K562 (cell line): ENCODE measurements at regions not wholly inside any gene's neighbourhood (a gene's known extent, or its start where the extent isn't known, plus 50 kb on each side); places are given as distances from the start of the nearest gene placed in this dataset.

ENCODE experiments used
- ATAC-seq: fragments of 200-7000 bp; cut with Tn5 transposase; 3 replicates; pipeline ENCODE4 v1.9.1; 2020; ENCODE audit warnings: moderate library complexity
- BruUV-seq: library from RNA; stranded (reverse); fragments of 400-500 nt; replicated peaks from 2 replicates; lab custom pipeline; 2021; lab: Mats Ljungman, UMichigan
- CTCF ChIA-PET: fragments of 300-600 bp; formaldehyde crosslinking; extraction: SDS; loops from one replicate; lab custom pipeline; 2021; ENCODE audit warnings: low intra/inter-chr PET ratio; lab: Yijun Ruan, JAX
- POLR2A ChIA-PET: fragments of 300-600, 350-650 bp; sonication (Branson Sonifier 250); formaldehyde crosslinking; extraction: SDS; loops from one replicate; lab custom pipeline; 2021; ENCODE audit warnings: antibody characterized with exemption, inconsistent platforms; lab: Yijun Ruan, JAX
- DNase-seq, 4 experiments: peaks; one replicate each; pipeline versions ENCODE4 v3.0.0 to v3.0.0-alpha.2; 2011 to 2018; ENCODE audit warnings: low spot score in 3 of 4, mixed read lengths in 3 of 4; ENCODE audit errors: extremely low read depth in 1 of 4
- FAIRE-seq: peaks from 2 replicates; lab custom pipeline; 2011; peaks lifted over from hg19 to GRCh38; lab: Jason Lieb, UNC
- H2AFZ ChIP-seq: 2 replicates; pipeline ENCODE4 v1.6.0; 2011; ENCODE audit warnings: low read depth, low read length, control low read depth, inconsistent platforms
- H3K27ac ChIP-seq: fragments of 200-600 bp; 3 replicates; pipeline ENCODE4 v1.8.0; 2011; ENCODE audit warnings: low read depth, mild to moderate bottlenecking, control low read depth, inconsistent platforms, low read length, moderate library complexity, mixed read lengths; ENCODE audit errors: extremely low read depth
- H3K27me3 ChIP-seq, 2 experiments: fragments of 300-600 bp in 1 of 2; 2 replicates in 1 of 2; 3 replicates in 1 of 2; pipeline versions ENCODE4 v1.6.0 to v1.8.0; 2011; ENCODE audit warnings: inconsistent platforms in 2 of 2, low read length in 2 of 2, mild to moderate bottlenecking in 1 of 2, mixed read lengths in 1 of 2, moderate library complexity in 1 of 2; ENCODE audit not compliant: control insufficient read depth in 2 of 2, insufficient read depth in 2 of 2
- H3K36me3 ChIP-seq: fragments of 300-600 bp; 3 replicates; pipeline ENCODE4 v1.8.0; 2011; ENCODE audit warnings: mild to moderate bottlenecking, low read length, inconsistent platforms; ENCODE audit not compliant: control insufficient read depth, insufficient read depth
- H3K4me1 ChIP-seq, 2 experiments: fragments of 200-600 bp in 1 of 2; replicated peaks in 1 of 2; 2 replicates in 1 of 2; 3 replicates in 1 of 2; pipeline versions ENCODE4 v1.5.1 to v1.8.0; 2011; ENCODE audit warnings: inconsistent platforms in 2 of 2, low read length in 2 of 2, mild to moderate bottlenecking in 1 of 2, mixed read lengths in 1 of 2, moderate library complexity in 1 of 2; ENCODE audit not compliant: control insufficient read depth in 2 of 2, insufficient read depth in 2 of 2
- H3K4me2 ChIP-seq: 2 replicates; pipeline ENCODE4 v1.6.1; 2011; ENCODE audit warnings: low read length, control low read depth, inconsistent platforms, mixed read lengths; ENCODE audit not compliant: insufficient read depth
- H3K4me3 ChIP-seq: fragments of 200-600 bp; sonication (generic), shearing (Covaris generic); 2 replicates; pipeline ENCODE4 v1.5.1; 2016; ENCODE audit warnings: control low read depth, inconsistent platforms
- H3K79me2 ChIP-seq: fragments of 200-600 bp; 3 replicates; pipeline ENCODE4 v1.8.0; 2011; ENCODE audit warnings: low read length, inconsistent platforms; ENCODE audit not compliant: control insufficient read depth, insufficient read depth
- H3K9ac ChIP-seq, 2 experiments: 2 replicates each; pipeline versions ENCODE4 v1.6.0 to v1.6.1; 2011; ENCODE audit warnings: low read depth in 2 of 2, low read length in 2 of 2, control low read depth in 1 of 2, inconsistent platforms in 1 of 2, mild to moderate bottlenecking in 1 of 2, mixed read lengths in 1 of 2; ENCODE audit not compliant: insufficient read depth in 1 of 2
- H3K9me1 ChIP-seq: one replicate; pipeline ENCODE4 v1.6.0; 2011; ENCODE audit warnings: inconsistent platforms, mild to moderate bottlenecking, low read length, moderate library complexity; ENCODE audit not compliant: control insufficient read depth, insufficient read depth
- H3K9me3 ChIP-seq: replicated peaks from 2 replicates; pipeline ENCODE4 v1.5.1; 2011; ENCODE audit warnings: low read depth, low read length, inconsistent platforms; ENCODE audit not compliant: control insufficient read depth, insufficient read depth
- H4K20me1 ChIP-seq: replicated peaks from 2 replicates; pipeline ENCODE4 v1.6.1; 2011; ENCODE audit warnings: low read length, inconsistent platforms, mixed read lengths; ENCODE audit not compliant: control insufficient read depth, insufficient read depth
- CCAR2 ChIP-seq: fragments of 200-400 bp; formaldehyde crosslinking; IDR thresholded peaks from 2 replicates; pipeline ENCODE4 v1.6.1; 2017; ENCODE audit warnings: mild to moderate bottlenecking, low read depth, low read length
- CREM ChIP-seq: IDR thresholded peaks from 2 replicates; pipeline ENCODE4 v1.6.1; 2014; ENCODE audit warnings: antibody characterized with exemption, low read depth
- HOXB6 ChIP-seq: fragments of 250-450 bp; sonication (Bioruptor Pico); IDR thresholded peaks from 2 replicates; pipeline ENCODE4 v1.5.1; 2022; ENCODE audit warnings: mild to moderate bottlenecking, borderline replicate concordance
- SMAD1 ChIP-seq: fragments of 150-350 bp; IDR thresholded peaks from 2 replicates; pipeline ENCODE4 v1.6.1; 2014; ENCODE audit warnings: low read length, low read depth; ENCODE audit not compliant: partially characterized antibody
- ZNF253 ChIP-seq: fragments of 250-450 bp; sonication (Bioruptor Pico); conservative IDR thresholded peaks from 2 replicates; pipeline ENCODE4 v1.6.1; 2021; ENCODE audit warnings: mild to moderate bottlenecking
- WGBS: fragments of 100-300 bp; shearing (Covaris generic); methylation state at CpG from one replicate; pipeline ENCODE4 v1.1.6; 2016; ENCODE audit warnings: low coverage, mixed read lengths; ENCODE audit not compliant: insufficient coverage; ENCODE audit errors: missing lambda C conversion rate; 5-methylcytosine and 5-hydroxymethylcytosine counted together
- in situ Hi-C: fragments of 300-500 bp; cut with MboI; formaldehyde crosslinking; loops from 4 replicates; pipeline ENCODE4 v1.15.0; 2018; ENCODE audit warnings: inconsistent platforms, mixed read lengths
- intact Hi-C: fragments of 100-400 bp; cut with micrococcal nuclease; formaldehyde crosslinking; loops from 2 replicates; pipeline ENCODE4 v1.14.2; 2022
- TF ChIP-seq, protein P1 (sequence below): sonication (generic); formaldehyde crosslinking; IDR thresholded peaks from 2 replicates; pipeline ENCODE4 v1.8.1; 2023; ENCODE audit warnings: missing genetic modification reagents, mild to moderate bottlenecking, borderline replicate concordance
- TF ChIP-seq, protein P2 (sequence below): fragments of 250-450 bp; sonication (Bioruptor Pico); IDR thresholded peaks from 2 replicates; pipeline ENCODE4 v1.4.0; 2020

DNA sequence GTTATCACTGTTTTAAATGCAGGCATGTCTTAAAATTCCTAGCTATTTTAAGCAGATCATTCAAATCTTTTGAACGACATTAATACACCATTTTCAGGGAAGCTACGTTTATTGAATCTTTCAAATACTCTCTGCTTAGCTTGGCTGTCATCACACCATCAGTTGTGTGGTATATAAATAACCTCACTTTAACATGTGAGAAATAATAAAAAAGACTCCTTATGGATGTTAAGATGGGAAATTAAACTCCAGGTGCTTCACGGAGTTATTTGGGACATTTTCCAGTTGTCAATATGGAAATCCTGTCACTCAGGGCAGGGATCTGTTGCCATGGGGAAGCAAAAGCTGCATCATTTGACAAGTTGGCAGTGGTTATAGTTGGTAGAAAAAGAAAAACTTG lies 649.2 kb upstream of the CDH2 start (continued):
- TF ChIP-seq, protein P1, sequence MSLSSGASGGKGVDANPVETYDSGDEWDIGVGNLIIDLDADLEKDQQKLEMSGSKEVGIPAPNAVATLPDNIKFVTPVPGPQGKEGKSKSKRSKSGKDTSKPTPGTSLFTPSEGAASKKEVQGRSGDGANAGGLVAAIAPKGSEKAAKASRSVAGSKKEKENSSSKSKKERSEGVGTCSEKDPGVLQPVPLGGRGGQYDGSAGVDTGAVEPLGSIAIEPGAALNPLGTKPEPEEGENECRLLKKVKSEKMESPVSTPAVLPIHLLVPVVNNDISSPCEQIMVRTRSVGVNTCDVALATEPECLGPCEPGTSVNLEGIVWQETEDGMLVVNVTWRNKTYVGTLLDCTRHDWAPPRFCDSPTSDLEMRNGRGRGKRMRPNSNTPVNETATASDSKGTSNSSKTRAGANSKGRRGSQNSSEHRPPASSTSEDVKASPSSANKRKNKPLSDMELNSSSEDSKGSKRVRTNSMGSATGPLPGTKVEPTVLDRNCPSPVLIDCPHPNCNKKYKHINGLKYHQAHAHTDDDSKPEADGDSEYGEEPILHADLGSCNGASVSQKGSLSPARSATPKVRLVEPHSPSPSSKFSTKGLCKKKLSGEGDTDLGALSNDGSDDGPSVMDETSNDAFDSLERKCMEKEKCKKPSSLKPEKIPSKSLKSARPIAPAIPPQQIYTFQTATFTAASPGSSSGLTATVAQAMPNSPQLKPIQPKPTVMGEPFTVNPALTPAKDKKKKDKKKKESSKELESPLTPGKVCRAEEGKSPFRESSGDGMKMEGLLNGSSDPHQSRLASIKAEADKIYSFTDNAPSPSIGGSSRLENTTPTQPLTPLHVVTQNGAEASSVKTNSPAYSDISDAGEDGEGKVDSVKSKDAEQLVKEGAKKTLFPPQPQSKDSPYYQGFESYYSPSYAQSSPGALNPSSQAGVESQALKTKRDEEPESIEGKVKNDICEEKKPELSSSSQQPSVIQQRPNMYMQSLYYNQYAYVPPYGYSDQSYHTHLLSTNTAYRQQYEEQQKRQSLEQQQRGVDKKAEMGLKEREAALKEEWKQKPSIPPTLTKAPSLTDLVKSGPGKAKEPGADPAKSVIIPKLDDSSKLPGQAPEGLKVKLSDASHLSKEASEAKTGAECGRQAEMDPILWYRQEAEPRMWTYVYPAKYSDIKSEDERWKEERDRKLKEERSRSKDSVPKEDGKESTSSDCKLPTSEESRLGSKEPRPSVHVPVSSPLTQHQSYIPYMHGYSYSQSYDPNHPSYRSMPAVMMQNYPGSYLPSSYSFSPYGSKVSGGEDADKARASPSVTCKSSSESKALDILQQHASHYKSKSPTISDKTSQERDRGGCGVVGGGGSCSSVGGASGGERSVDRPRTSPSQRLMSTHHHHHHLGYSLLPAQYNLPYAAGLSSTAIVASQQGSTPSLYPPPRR (CRISPR knock-in tag) = no peak

DNA sequence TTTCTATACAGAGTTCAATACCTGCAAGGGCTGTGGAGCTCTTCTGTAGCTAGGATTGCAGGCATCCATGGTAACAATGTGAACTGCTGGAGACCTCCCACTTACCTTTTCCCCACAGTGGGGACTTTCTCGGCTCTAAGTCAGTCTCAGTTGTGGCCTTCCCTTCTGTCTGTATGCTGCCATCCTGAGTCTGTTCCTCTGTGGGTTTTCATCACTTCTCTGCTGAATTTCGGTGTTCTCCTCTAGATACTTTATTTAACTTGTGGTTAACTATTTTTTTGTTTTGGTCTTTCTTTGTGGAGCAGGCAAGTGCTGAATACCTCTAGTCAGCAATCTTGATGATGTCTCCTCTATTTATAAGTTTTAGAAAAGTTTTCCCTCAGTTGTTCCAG lies 647.2 kb upstream of the CDH2 start:
- H3K27me3 ChIP-seq = no peaks in the 10 kb centered on the region
- ATAC-seq = no peak
- no peak overlapping the region for H3K9ac ChIP-seq
- no peak overlapping the region for H3K4me2 ChIP-seq
- POLR2A ChIA-PET = no interaction called here
- H3K79me2 ChIP-seq = no peaks in the 10 kb centered on the region
- no peak for FAIRE-seq
- no peaks in the 10 kb centered on the region for H3K36me3 ChIP-seq
- in situ Hi-C loops (no loop called here), intact Hi-C loops (no loop called here)
- H3K9me1 ChIP-seq = no peaks in the 10 kb centered on the region
- CTCF ChIA-PET = no interaction called here
- H3K4me1 ChIP-seq = no peaks in the 10 kb centered on the region
- H4K20me1 ChIP-seq = no peaks in the 10 kb centered on the region
- H3K9me3 ChIP-seq = no peaks in the 10 kb centered on the region; the same call in 1 of the 2 replicates
- TF ChIP-seq, protein P2, sequence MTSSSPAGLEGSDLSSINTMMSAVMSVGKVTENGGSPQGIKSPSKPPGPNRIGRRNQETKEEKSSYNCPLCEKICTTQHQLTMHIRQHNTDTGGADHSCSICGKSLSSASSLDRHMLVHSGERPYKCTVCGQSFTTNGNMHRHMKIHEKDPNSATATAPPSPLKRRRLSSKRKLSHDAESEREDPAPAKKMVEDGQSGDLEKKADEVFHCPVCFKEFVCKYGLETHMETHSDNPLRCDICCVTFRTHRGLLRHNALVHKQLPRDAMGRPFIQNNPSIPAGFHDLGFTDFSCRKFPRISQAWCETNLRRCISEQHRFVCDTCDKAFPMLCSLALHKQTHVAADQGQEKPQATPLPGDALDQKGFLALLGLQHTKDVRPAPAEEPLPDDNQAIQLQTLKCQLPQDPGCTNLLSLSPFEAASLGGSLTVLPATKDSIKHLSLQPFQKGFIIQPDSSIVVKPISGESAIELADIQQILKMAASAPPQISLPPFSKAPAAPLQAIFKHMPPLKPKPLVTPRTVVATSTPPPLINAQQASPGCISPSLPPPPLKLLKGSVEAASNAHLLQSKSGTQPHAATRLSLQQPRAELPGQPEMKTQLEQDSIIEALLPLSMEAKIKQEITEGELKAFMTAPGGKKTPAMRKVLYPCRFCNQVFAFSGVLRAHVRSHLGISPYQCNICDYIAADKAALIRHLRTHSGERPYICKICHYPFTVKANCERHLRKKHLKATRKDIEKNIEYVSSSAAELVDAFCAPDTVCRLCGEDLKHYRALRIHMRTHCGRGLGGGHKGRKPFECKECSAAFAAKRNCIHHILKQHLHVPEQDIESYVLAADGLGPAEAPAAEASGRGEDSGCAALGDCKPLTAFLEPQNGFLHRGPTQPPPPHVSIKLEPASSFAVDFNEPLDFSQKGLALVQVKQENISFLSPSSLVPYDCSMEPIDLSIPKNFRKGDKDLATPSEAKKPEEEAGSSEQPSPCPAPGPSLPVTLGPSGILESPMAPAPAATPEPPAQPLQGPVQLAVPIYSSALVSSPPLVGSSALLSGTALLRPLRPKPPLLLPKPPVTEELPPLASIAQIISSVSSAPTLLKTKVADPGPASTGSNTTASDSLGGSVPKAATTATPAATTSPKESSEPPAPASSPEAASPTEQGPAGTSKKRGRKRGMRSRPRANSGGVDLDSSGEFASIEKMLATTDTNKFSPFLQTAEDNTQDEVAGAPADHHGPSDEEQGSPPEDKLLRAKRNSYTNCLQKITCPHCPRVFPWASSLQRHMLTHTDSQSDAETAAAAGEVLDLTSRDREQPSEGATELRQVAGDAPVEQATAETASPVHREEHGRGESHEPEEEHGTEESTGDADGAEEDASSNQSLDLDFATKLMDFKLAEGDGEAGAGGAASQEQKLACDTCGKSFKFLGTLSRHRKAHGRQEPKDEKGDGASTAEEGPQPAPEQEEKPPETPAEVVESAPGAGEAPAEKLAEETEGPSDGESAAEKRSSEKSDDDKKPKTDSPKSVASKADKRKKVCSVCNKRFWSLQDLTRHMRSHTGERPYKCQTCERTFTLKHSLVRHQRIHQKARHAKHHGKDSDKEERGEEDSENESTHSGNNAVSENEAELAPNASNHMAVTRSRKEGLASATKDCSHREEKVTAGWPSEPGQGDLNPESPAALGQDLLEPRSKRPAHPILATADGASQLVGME (CRISPR knock-in tag) = no peak
- no peak for TF ChIP-seq CREM
- no peak for TF ChIP-seq SMAD1
- no peak for TF ChIP-seq CCAR2
- no peak for TF ChIP-seq HOXB6
- TF ChIP-seq ZNF253 (CRISPR knock-in tag) = no peak
- TF ChIP-seq, all 486 proteins: peak for 0
- Histone ChIP-seq H3K27ac (no peak overlapping the region), H2AFZ (no peak overlapping the region), H3K4me3 (no peak overlapping the region)
- WGBS = 0% methylated on average over 2 of the region's 2 CpGs
- no peak for DNase-seq
- no TSS peak for BruUV-seq
